CD4-positive, alpha-beta T cell treated with Interferon gamma for 1 hour (primary cell): ENCODE measurements at regions not wholly inside any gene's neighbourhood (a gene's known extent, or its start where the extent isn't known, plus 50 kb on each side); places are given as distances from the start of the nearest gene placed in this dataset.

Source experiments
- DNase-seq: peaks from one replicate; pipeline ENCODE4 v3.0.0-alpha.2; 2020

DNA sequence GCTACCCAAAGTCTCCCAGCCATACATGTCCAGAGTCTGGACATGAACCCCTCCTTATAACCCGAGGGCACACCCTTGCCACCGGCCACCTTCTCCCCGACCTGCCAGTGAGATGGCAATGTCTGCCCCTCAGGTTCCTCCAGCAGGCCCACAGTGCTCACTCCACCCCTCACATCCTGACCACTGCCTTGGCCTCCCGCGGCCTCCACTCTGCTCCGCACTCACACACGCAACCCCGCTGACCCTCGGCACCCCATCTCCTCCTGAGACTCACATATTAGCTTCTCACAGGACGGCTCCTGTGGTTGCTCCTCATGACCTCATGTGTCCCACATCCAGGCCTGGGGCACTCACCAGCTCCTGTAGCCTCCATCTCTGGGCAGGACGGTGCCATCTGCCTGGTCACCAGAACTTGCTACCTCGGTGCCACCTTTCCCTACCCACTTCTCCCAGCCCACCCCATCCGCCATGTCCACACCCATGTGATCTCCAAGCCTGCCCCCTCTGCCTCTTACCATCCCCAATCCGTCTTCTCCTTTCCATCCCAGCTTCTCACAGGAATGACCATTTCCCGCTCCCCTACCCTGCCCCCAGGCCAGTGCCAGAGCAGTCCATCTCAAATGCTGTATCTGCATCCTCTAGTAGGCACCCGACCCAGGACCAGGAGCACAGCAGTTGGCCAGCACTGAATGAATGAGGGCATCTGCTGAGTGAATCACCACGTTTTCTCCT is 198.6 kb upstream of the DIO3 start:
- no peak for DNase-seq

DNA sequence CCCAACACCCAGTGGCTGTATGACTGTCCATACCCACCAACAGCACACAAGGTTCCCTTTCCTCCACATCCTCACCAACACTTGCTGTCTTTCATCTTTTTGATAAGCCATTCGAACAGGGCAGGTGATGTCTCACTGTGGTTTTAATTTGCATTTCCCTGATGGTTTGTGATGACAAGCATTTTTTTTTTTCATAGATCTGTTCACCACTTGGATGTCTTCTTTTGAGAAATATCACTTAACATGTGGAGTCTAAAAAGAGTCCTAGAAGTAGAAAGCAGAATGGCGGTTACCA is 198.1 kb upstream of the DIO3 start:
- no peak for DNase-seq

GRCh38 chr14:101363880-101364391 is 197.4 kb upstream of the DIO3 start:
- no peak for DNase-seq

DNA sequence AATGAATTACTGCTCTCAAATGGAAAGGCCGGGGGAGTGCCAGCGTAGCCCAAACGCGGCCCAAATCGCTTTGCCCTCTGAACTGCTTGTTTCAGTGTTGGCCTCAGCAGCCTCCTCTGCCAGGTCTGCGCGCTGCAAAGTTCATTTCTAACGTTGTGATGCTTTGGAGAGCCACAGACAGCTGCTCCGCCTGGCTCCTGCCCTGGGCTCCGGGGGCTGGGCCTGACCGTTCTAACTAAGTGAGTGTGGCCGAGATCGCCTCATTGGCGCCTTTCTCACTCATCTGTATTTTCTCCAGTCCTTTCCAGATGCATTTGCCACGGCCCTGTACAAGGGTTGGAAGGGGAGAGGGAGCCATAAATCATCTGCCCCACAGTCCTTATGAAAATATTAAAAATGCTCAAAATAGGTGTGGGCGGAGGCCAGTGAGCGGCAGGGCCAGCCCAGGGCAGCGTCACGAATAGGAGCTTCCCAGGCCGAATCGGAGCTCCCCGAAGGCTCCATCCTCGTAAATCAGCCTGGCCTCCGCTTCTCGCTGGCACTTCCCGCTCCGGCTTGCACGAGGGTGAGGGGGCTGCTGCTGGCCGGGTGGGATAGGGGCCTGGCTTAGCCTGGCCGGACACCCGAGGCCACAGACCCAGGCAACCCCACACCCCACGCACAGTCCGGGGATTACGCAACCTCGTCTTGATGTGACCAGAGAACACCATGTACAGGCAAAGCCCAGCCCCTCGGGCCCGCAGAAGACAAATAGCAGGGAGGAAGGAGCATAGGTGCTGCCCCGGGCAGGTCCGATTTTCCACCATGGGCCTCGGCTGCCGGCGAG is 196.6 kb upstream of the DIO3 start:
- no peak for DNase-seq

- no peak for DNase-seq
Observed at GRCh38 chr14:101365329-101366158, 195.8 kb upstream of the DIO3 start.

- no peak for DNase-seq
Observed at GRCh38 chr14:101367421-101368261, 193.7 kb upstream of the DIO3 start.

GRCh38 chr14:101368629-101369028 is 192.7 kb upstream of the DIO3 start:
- no peak for DNase-seq

GRCh38 chr14:101369194-101369915 is 191.9 kb upstream of the DIO3 start:
- DNase-seq, result no peak

GRCh38 chr14:101369916-101370592 is 191.2 kb upstream of the DIO3 start:
- no peak for DNase-seq

- DNase-seq, result no peak
Observed at GRCh38 chr14:101370593-101371569, 190.4 kb upstream of the DIO3 start.

DNA sequence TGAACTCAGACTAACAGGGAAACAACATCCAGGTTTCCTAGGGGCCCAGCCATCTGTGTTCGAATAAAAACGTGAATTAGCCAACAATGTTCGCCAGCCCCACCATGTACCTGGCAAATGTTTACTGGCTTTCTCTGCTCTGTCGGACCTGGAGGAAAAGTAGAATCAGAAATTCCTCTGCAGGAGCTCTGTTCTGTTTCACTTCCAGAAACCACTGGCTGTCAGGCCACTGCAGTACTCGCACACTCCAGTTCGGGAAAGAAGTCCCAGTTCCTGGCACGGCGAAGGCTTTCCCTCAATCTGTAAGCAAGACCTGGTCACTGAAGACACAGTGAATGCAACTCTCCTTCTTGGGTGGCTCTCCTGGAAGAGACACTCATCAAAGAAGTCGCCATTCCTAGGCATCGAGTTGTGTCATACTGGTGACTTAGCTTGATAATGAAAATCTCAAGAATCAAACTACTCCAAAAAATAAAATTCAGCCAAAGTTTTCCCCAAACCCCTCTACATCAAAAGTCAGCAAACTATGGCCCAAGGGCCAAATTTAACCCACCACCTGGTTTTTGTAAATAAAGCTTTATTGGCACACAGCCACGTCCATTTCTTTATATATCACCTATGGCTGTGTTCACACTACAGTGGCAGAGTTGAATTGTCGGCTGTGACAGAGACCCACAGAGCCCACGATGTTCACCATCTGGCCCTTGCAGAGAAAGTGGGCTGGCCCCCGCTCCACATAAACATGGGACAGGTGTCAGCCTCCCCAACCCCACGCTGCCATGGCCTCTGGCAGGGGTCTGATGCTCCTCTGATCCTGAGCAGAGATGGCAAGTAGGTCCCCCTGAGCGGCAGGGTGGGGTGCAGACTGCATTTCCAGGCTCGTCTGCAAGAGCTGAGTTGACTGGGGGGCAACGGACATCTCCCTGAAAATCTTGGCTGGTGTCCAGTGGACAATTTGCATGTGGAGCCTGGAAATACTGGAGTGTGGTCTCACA is 189.2 kb upstream of the DIO3 start:
- DNase-seq, result no peak

- no peak for DNase-seq
Observed at GRCh38 chr14:101372894-101373620, 188.2 kb upstream of the DIO3 start.

- DNase-seq, result no peak
Observed at GRCh38 chr14:101373690-101374295, 187.5 kb upstream of the DIO3 start.

DNA sequence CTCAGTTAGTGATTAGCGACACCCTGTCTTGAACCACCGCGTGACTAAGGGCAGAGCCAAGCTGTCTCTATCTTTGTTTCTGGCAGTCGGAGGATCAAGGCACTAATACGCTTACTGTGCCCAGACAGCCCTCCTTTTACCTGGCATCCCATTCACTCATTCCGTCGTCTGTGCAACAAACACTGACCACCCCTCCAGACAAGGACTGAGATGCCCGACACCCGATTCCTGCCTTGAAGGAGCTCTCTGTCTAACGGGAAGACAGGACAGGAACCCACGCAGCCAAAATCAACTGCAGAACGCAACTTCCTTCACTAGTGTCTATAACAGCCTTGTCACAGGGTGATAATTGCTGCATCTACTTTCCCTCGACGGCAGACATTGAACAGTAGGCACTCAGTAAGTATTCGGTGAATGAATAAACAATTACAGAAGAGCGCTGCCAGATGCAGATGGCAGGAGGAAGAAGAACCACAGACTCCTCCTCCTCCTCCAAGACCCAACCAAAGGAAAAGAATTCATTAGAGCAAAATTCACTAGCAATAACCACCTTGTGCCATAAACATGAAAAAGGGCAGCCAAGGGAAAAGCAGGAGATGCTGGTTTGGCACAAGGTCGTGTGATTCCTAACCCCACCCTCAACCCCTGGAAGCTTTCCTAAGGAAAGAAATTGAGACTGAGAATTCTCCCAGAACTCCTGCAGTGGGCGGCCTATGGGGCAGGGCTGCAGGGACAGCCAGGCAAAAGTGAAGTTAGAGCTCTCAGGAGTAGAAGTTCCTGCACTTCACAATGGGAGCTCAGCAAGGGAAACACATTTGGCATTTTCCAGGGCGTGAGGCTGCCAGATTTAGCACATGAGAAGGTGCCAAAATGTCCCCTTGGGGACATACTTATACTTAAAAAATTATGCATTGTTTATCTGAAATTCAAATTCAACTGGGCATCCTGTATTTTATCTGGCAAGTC is 186.6 kb upstream of the DIO3 start:
- DNase-seq, result no peak

GRCh38 chr14:101377069-101377468 is 184.2 kb upstream of the DIO3 start:
- no peak for DNase-seq

DNA sequence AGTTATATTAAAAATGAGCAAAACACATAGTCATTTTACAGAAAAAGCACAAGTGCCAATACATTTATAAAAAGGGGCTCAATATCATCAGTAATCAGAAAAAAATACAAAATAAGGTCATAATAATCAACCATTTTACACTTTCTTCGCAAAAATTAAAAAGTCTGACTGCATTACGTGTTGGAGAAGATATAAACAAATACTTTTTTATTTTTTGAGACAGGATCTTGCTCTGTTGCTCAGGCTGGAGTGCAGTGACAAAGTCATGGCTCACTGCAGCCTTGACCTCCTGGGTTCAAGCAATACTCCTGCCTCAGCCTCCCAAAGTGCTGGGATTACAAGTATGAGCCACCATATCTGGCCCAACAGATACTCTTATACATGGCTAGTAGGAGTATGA is 181.5 kb upstream of the DIO3 start:
- DNase-seq, result no peak
